HG03039 (cell line): ENCODE measurements at regions not wholly inside any gene's neighbourhood (a gene's known extent, or its start where the extent isn't known, plus 50 kb on each side); places are given as distances from the start of the nearest gene placed in this dataset.
A peak's percentile ranks its signal among the peaks of the same experiment; 100 is the strongest.

Source experiments
- ATAC-seq: cut with Tn5 transposase; IDR thresholded peaks from one replicate; pipeline ENCODE4 v1.9.1; 2021; ENCODE audit warnings: mild to moderate bottlenecking, moderate library complexity; ENCODE audit not compliant: unreplicated experiment

GRCh38 chr2:164306872-164307271 is 314.4 kb downstream of the GRB14 start:
- ATAC-seq = no peak

- no peak for ATAC-seq
Observed at GRCh38 chr2:164302786-164303185, 318.5 kb downstream of the GRB14 start.

GRCh38 chr2:164288235-164288634 is 333.0 kb downstream of the GRB14 start:
- ATAC-seq = no peak

GRCh38 chr2:164287056-164287455 is 334.2 kb downstream of the GRB14 start:
- no peak for ATAC-seq

GRCh38 chr2:164285576-164285975 is 335.7 kb downstream of the GRB14 start:
- ATAC-seq = no peak

GRCh38 chr2:164281896-164282295 is 339.4 kb downstream of the GRB14 start:
- ATAC-seq = no peak

GRCh38 chr2:164275659-164276058 is 345.6 kb downstream of the GRB14 start:
- no peak for ATAC-seq

- no peak for ATAC-seq
Observed at GRCh38 chr2:164260506-164260905, 360.8 kb downstream of the GRB14 start.

GRCh38 chr2:164257742-164258141 is 363.5 kb downstream of the GRB14 start:
- ATAC-seq = no peak

- ATAC-seq = peak; percentile 88
Observed at GRCh38 chr2:164252568-164253287, 368.6 kb downstream of the GRB14 start.

GRCh38 chr2:164243315-164243714 is 378.0 kb downstream of the GRB14 start:
- ATAC-seq = no peak

- no peak for ATAC-seq
Observed at GRCh38 chr2:164242409-164242808, 378.9 kb downstream of the GRB14 start.

- no peak for ATAC-seq
Observed at GRCh38 chr2:164234074-164234473, 387.2 kb downstream of the GRB14 start.

GRCh38 chr2:164224007-164224406 is 397.3 kb downstream of the GRB14 start:
- ATAC-seq = no peak

GRCh38 chr2:164221473-164221872 is 399.8 kb downstream of the GRB14 start:
- ATAC-seq = no peak

GRCh38 chr2:164220265-164220664 is 401.0 kb downstream of the GRB14 start:
- no peak for ATAC-seq

- no peak for ATAC-seq
Observed at GRCh38 chr2:164213916-164214315, 407.4 kb downstream of the GRB14 start.

GRCh38 chr2:164205347-164205746 is 415.9 kb downstream of the GRB14 start:
- ATAC-seq = no peak

- no peak for ATAC-seq
Observed at GRCh38 chr2:164203131-164203530, 418.2 kb downstream of the GRB14 start.

GRCh38 chr2:164198256-164198655 is 423.0 kb downstream of the GRB14 start:
- ATAC-seq = no peak

GRCh38 chr2:164190700-164191099 is 430.6 kb downstream of the GRB14 start:
- ATAC-seq = no peak

- ATAC-seq = no peak
Observed at GRCh38 chr2:164189851-164190250, 431.4 kb downstream of the GRB14 start.

- ATAC-seq = no peak
Observed at GRCh38 chr2:164187121-164187520, 434.2 kb downstream of the GRB14 start.
